ENCODE measurements at regions not wholly inside any gene's neighbourhood (a gene's known extent, or its start where the extent isn't known, plus 50 kb on each side); places are given as distances from the start of the nearest gene placed in this dataset.

- peak; percentile 79 for DNase-seq
These were observed 533.0 kb upstream of the SEMA6D start for GRCh38 chr15:47184003-47184907.

DNA sequence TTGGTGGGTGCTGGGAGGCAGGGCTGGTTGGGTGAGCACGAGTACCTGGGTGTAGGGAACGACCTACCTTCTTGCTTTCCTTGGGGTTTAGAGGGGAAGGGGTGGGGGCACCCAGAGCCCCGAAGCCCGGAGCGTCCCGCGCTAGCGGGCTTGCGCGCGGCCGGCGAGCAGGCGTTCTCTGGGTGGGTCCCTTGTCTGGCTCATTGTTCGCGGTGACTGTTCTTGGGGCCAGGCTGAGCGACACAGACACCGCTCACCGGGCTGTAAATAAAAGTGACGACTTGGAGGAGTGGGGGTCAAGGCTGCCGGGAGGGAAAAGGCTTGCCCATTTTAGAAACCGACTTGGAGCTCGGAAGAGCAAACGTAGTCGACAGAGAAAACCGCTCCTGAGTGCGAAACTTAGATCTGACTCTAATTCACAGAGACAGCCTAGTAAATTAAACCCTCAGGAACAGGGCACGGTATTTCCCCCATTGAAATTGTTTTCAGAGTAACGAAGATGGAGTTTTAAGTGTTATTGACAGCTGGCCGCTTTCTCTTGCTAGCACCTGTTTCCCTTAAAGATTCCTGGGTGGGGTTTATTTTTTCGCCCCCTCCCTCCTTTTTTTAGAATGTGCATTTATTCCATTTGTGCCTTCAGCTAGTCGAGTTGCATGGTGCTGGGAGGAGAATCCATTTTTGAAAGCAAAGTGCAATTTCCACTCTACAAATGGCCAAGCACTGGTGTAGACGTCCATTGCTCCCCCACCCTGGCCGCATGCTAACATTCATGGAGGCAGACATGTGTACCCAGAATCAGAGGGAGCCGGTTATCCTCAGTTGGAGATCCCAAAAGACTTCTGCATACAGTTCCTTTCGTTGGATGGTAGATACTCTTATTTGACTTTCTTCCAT lies 532.1 kb upstream of the SEMA6D start:
- DNase-seq: peak; percentile 73

- DNase-seq: peak; percentile 9
These were observed 531.2 kb upstream of the SEMA6D start for GRCh38 chr15:47186075-47186474.

- DNase-seq: peak; percentile 9
These were observed 528.4 kb upstream of the SEMA6D start for GRCh38 chr15:47188758-47189507.

DNA sequence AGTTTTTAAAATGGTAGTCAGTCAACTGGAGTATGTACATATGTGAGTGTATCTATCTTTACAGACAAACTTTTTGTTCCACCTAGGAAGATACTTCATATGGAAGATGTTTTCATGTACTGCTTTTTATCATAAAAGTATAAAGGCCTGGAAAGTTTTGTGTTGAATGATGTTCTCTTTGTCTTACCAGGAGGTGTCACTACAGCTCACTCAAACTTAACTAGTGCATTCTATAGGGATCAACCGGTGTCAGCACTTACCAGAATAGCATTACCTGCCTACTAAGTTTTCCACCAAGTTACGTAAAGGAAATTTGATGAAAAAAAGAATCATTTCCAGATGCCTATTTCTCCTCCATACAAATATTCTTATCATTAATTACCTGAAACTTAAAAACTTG lies 522.6 kb upstream of the SEMA6D start:
- no peak for DNase-seq

GRCh38 chr15:47196048-47196447 lies 521.3 kb upstream of the SEMA6D start:
- DNase-seq: peak; percentile 88

DNA sequence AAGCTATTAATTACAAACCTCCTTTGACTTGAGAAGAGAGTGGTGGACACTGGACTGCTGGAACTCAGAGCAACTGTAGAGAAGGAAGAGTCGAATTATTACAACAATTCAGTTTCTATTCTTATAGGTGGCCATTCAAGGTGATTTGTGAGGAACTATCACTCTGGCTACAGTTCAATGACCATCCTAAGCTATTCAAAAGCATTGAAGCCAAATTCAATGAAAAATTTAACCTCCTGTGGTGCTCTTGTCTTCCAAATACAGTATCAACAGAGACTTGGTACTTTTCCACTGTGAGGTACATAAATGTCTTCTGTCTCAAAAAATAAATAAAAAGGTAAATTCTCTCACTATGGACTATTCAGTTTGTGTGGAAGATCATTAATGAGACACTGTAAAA lies 513.3 kb upstream of the SEMA6D start:
- DNase-seq: peak; percentile 91

- DNase-seq: no peak
These were observed 510.8 kb upstream of the SEMA6D start for GRCh38 chr15:47206358-47206978.

DNA sequence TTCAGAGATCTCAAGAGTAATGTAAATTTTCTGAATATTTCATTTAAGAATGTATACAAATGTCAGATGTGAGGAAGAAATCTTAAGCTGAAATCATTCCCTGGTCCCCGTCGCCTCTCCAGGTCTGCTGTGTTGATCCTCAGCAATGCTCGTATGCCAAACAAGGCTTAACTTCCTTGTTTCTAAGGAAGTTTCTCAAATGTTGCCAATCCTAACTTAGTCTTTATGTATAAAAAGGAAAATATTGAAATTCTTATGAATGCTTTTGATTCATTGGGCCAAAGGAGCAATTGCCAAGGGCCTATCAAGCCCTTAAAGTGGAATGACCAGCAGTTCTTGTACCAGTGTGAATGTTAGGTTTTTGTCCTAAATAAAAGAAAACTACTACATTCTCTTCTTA lies 507.7 kb upstream of the SEMA6D start:
- DNase-seq: no peak

DNA sequence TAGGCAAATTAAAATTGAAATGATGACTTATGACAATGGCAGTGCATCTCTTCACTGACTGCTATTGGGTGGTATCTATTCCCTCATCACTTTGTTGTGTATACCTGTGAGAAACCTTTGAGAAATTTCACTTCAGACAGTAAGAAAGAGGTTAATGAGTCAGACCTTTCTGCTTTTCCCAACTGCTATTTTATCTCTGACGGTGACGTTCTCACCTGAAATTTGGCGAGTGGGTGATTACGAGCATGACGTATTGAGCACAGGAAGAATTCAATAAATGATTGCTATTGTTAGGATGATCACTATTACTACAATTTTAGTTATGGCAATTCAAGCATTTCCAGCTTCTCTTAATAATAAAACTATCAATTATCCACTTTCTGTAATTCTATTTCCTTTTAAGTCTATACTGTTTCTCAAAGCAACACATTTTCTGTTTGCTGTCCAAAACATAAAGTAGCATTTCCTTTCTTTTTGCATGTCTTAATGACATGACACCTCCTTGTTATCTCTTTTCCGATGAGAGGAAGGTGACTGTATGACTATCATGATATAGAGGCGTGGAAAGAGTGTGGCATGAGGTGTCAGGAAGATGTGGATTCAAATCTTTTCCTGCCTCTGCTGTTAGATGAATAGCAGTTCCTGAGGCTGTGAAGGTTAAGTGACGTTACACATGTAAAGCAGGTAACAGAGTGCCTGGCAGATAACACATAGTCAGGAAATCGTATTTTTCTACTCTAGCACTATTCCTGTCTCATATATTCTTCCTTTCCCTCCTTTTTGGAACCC lies 504.9 kb upstream of the SEMA6D start:
- no peak for DNase-seq

GRCh38 chr15:47213883-47214282 lies 503.4 kb upstream of the SEMA6D start:
- DNase-seq: no peak

DNA sequence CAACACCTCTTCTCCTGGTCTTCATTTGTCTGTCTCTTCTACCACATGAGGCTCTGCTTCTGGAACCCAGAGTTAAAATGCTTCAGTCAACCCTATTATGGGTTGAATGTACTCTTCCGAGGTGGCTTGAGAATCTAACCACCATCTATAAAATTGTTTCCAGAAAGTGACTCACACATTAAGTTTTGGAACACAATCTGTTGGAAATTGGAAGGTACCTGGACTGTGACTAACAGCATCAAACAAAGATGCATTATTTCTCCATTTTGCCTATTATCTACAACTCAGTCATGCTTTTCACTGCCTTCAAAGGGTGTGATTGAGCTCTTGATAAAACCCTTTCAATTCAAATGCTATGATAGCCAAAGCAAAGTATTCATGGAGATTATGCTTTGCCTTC lies 499.0 kb upstream of the SEMA6D start:
- no peak for DNase-seq

- DNase-seq: no peak
These were observed 472.9 kb upstream of the SEMA6D start for GRCh38 chr15:47244361-47244760.

GRCh38 chr15:47246317-47246716 lies 471.0 kb upstream of the SEMA6D start:
- DNase-seq: no peak

DNA sequence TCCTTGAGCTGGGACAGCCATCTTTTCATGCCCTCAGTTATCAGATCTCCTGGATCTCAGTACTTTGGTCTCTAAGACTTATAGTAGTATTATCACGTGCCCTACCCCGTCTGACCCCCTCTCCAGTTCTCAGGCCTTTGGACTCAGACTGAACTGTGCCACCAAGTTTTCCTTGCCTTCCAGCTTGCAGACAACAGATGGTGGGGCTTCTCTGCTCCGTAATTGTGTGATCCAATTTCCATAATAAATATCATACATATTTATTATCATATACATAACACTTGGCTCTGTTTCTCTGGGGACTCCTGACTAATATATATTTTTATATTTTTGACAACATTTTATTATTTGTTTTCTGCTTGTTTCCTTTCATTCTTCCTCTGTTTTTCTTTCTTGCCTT lies 458.8 kb upstream of the SEMA6D start:
- no peak for DNase-seq

DNA sequence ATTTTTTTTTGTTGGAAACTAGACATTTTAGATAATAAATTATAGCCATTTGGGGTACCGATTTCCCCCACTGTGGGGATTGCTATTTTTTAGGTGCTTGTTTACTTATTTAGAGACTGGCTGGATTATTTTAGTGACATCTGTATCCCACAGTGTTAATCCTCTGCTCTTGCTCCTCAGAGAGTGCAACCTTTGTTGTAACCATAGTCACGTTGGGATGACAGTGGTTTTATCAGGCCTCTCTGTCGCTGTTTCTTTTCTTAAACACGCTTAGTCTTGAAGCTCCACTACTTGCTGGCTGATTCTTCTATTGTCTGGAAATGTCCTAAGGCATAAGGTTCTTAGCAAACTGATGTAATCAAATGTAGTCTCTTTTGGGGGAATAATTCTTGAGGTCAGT lies 451.6 kb upstream of the SEMA6D start:
- no peak for DNase-seq

DNA sequence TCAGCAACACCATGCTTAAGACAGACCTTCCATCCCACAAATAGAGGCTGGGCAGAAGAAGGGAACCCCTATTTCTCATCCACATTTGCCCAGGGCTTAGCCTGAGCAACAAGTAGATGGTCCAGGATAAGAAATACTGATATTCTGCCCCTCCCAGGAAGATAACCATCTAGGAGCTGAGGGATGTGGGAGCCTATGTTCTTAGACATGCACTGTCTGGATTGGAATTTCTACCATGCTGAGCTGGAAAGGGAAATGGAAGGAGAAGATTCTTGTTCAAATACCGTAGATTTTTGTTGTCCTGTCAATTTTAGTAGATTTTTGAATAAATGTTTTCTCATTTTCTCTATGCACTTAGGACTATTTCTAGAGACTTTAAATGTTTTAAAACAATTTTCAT lies 450.7 kb upstream of the SEMA6D start:
- no peak for DNase-seq

DNA sequence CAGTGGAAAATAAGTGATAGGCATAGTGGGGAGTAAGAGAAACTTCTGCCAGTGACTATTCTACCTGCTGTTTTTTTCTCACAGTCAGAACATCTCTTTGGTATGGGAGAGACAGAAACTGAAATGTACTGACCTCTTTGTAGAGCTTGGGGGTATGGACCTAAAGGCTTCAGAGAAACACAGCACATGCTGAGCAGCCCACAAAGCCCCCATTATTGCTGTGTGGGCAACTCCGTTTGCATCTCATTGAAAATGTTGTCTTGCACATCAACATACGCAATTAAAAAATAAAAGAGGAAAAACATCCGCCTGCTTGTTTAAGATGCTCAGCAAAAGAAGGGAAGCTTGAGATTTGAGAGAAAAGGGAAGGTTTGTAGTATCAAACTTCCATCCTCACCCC lies 443.4 kb upstream of the SEMA6D start:
- no peak for DNase-seq

- no peak for DNase-seq
These were observed 434.1 kb upstream of the SEMA6D start for GRCh38 chr15:47283246-47283645.

DNA sequence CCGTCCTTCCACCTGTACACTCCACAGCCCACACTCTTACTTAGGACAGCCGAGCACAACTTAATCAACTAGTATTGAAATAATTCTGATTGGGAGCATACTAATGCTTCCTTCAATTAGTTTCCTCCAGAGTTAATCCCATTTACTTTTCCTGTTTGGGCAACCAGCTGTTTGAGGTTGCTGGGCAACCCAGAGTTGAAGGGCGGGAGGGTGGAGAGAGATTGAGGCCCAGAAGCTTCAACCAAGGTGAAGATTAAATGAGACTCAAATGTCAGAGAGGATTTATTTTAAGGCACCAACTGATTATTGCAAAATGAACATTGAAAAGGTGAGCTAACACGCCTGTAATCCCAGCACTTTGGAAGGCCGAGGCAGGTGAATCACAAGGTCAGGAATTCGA lies 428.5 kb upstream of the SEMA6D start:
- DNase-seq: no peak

DNA sequence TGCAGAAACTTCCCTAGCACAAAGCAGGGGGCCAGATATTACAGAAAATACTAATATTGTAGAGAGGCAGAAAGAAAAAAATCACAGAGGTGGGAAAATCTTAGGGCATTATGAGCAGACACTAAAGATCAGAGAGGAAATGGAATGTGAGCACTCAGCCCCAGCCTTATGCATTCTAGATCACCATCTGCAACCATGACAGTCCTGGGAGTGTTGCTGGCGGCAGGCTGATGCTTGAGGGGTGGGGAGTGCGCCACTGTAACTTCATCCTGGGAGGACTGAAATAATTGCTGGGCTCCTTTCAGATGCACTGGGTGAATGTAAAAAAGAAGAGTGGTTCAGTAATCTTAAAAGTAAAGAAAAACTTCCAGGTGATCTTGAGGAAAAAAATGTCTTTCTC lies 427.6 kb upstream of the SEMA6D start:
- DNase-seq: no peak

- DNase-seq: no peak
These were observed 425.5 kb upstream of the SEMA6D start for GRCh38 chr15:47291767-47292166.

All from NCI-H146 (cell line).